ENCODE measurements at regions not wholly inside any gene's neighbourhood (a gene's known extent, or its start where the extent isn't known, plus 50 kb on each side); places are given as distances from the start of the nearest gene placed in this dataset.

GRCh38 chr18:60643009-60643408, 270.4 kb upstream of the MC4R start:
- H3K27me3 Mint-ChIP-seq (ENCODE audit: low read depth in 3 of 3): no peaks in the 10 kb centered on the region
- no peaks in the 10 kb centered on the region for H4K20me1 ChIP-seq (ENCODE audit: insufficient read depth, low read length)
- WGBS (ENCODE audit: insufficient coverage): no CpG with 5 or more reads among the region's 3 CpGs
- peaks cover 0 to 6% (median 0%) of the 10 kb centered on the region in 7 donors for H3K9me3 Mint-ChIP-seq
- DNase-seq: no peak
- no peak overlapping the region for H3K9ac ChIP-seq (ENCODE audit: insufficient read depth, low read length, poor library complexity, severe bottlenecking)
- intact Hi-C loops (cut with micrococcal nuclease): no loop called here
- H3K4me1 ChIP-seq (ENCODE audit: control insufficient read depth in 1 of 2, insufficient read depth in 2 of 2, low read length in 2 of 2): no peaks in the 10 kb centered on the region
- TF ChIP-seq CTCF (IDR thresholded peaks at IDR 0.05): no peak
- no peaks in the 10 kb centered on the region for H3K27me3 ChIP-seq (ENCODE audit: control insufficient read depth in 2 of 2, insufficient read depth in 2 of 2, low read length in 2 of 2)
- H3K4me1 Mint-ChIP-seq: no peaks in the 10 kb centered on the region
- H3K27ac Mint-ChIP-seq: no peak overlapping the region
- H3K9me3 ChIP-seq (replicated peaks in 1 of 2; ENCODE audit: control insufficient read depth in 1 of 2, insufficient read depth in 1 of 2, low read length in 2 of 2): peaks cover 0 to 3% of the 10 kb centered on the region in 2 donors
- H3K4me2 ChIP-seq (replicated peaks; ENCODE audit: extremely low read depth, low read length, poor library complexity, severe bottlenecking): no peak overlapping the region
- no peaks in the 10 kb centered on the region for H3K36me3 ChIP-seq (replicated peaks in 1 of 2; ENCODE audit: control insufficient read depth in 1 of 2, insufficient read depth in 2 of 2, low read length in 2 of 2)
- H3K36me3 Mint-ChIP-seq: no peaks in the 10 kb centered on the region
- H3K79me2 ChIP-seq (ENCODE audit: insufficient read depth, low read length): no peaks in the 10 kb centered on the region
- no peak overlapping the region for H2AFZ ChIP-seq (ENCODE audit: insufficient read depth, low read depth, low read length, poor library complexity, severe bottlenecking)
- H3K27ac ChIP-seq (ENCODE audit: low read depth in 1 of 2, low read length in 2 of 2): no peak overlapping the region
- H3K4me3 Mint-ChIP-seq: no peak overlapping the region
- no peak overlapping the region for H3K4me3 ChIP-seq (replicated peaks in 1 of 3; ENCODE audit: low read depth in 2 of 3, low read length in 3 of 3)

- no peaks in the 10 kb centered on the region for H3K27me3 ChIP-seq (ENCODE audit: control insufficient read depth in 2 of 2, insufficient read depth in 2 of 2, low read length in 2 of 2)
- no peak overlapping the region for H3K4me2 ChIP-seq (replicated peaks; ENCODE audit: extremely low read depth, low read length, poor library complexity, severe bottlenecking)
- no peaks in the 10 kb centered on the region for H3K79me2 ChIP-seq (ENCODE audit: insufficient read depth, low read length)
- intact Hi-C loops (cut with micrococcal nuclease): no loop called here
- H3K4me3 ChIP-seq (replicated peaks in 1 of 3; ENCODE audit: low read depth in 2 of 3, low read length in 3 of 3): no peak overlapping the region
- H3K27me3 Mint-ChIP-seq (ENCODE audit: low read depth in 3 of 3): peaks cover 0 to 2% (median 0%) of the 10 kb centered on the region in 3 donors
- H3K9me3 Mint-ChIP-seq: peaks cover 0 to 2% (median 0%) of the 10 kb centered on the region in 7 donors
- H3K9me3 ChIP-seq (replicated peaks in 1 of 2; ENCODE audit: control insufficient read depth in 1 of 2, insufficient read depth in 1 of 2, low read length in 2 of 2): no peaks in the 10 kb centered on the region
- no peak overlapping the region for H3K9ac ChIP-seq (ENCODE audit: insufficient read depth, low read length, poor library complexity, severe bottlenecking)
- no peaks in the 10 kb centered on the region for H4K20me1 ChIP-seq (ENCODE audit: insufficient read depth, low read length)
- H3K36me3 ChIP-seq (replicated peaks in 1 of 2; ENCODE audit: control insufficient read depth in 1 of 2, insufficient read depth in 2 of 2, low read length in 2 of 2): no peaks in the 10 kb centered on the region
- no peak overlapping the region for H2AFZ ChIP-seq (ENCODE audit: insufficient read depth, low read depth, low read length, poor library complexity, severe bottlenecking)
- H3K4me3 Mint-ChIP-seq: no peak overlapping the region
- H3K4me1 Mint-ChIP-seq: no peaks in the 10 kb centered on the region
- H3K27ac Mint-ChIP-seq: no peak overlapping the region
- H3K36me3 Mint-ChIP-seq: no peaks in the 10 kb centered on the region
- no CpG with 5 or more reads among the region's 5 CpGs for WGBS (ENCODE audit: insufficient coverage)
- DNase-seq: no peak
- H3K27ac ChIP-seq (ENCODE audit: low read depth in 1 of 2, low read length in 2 of 2): no peak overlapping the region
- no peaks in the 10 kb centered on the region for H3K4me1 ChIP-seq (ENCODE audit: control insufficient read depth in 1 of 2, insufficient read depth in 2 of 2, low read length in 2 of 2)
- TF ChIP-seq CTCF (IDR thresholded peaks at IDR 0.05): no peak
Observed at GRCh38 chr18:60646725-60647124, 274.1 kb upstream of the MC4R start.
